ENCODE measurements at regions not wholly inside any gene's neighbourhood (a gene's known extent, or its start where the extent isn't known, plus 50 kb on each side); places are given as distances from the start of the nearest gene placed in this dataset.
"Not testable (repeated sequence)": the region's sequence is repeated elsewhere in the genome, so short reads cannot be mapped to it uniquely, and the experiment has no call there.

- Histone ChIP-seq H3K36me3 (ENCODE audit: control insufficient read depth, insufficient read depth, low read length) (no peaks in the 10 kb centered on the region), H3K9ac (ENCODE audit: low read length) (no peak overlapping the region), H4K5ac (ENCODE audit: low read length) (no peak overlapping the region), H3K79me2 (ENCODE audit: control insufficient read depth, insufficient read depth, low read length) (no peaks in the 10 kb centered on the region), H2AK5ac (ENCODE audit: low read length) (no peak overlapping the region), H3K4me1 (ENCODE audit: control insufficient read depth, low read depth, low read length) (no peaks in the 10 kb centered on the region), H4K8ac (ENCODE audit: low read depth, low read length) (no peak overlapping the region), H3K27me3 (ENCODE audit: insufficient read depth, low read length, poor library complexity) (no peaks in the 10 kb centered on the region), H3K56ac (ENCODE audit: low read length) (no peak overlapping the region), H3K4me2 (ENCODE audit: low read length) (no peak overlapping the region), H3K4me3 (ENCODE audit: low read length) (no peak overlapping the region), H2BK5ac (ENCODE audit: low read length) (no peak overlapping the region), H2BK15ac (replicated peaks; ENCODE audit: low read depth) (no peak overlapping the region), H3K79me1 (ENCODE audit: low read length) (no peaks in the 10 kb centered on the region), H3K4ac (ENCODE audit: low read depth, low read length) (no peak overlapping the region), H3K23ac (ENCODE audit: low read length) (no peak overlapping the region), H3K18ac (ENCODE audit: low read length) (no peak overlapping the region), H2BK120ac (ENCODE audit: low read depth, low read length) (no peak overlapping the region), H3K27ac (ENCODE audit: low read depth, low read length) (no peak overlapping the region)
- no peak for DNase-seq
- WGBS (ENCODE audit: extremely low coverage, insufficient coverage, low lambda C conversion rate) = no CpG with 5 or more reads among the region's 9 CpGs
Measured at GRCh38 chr10:78604286-78604685, 464.5 kb upstream of the ZMIZ1 start.

- H3K4me3 ChIP-seq (ENCODE audit: low read length) = no peak overlapping the region
- WGBS (ENCODE audit: extremely low coverage, insufficient coverage, low lambda C conversion rate) = no CpG with 5 or more reads among the region's 3 CpGs
- H3K79me2 ChIP-seq (ENCODE audit: control insufficient read depth, insufficient read depth, low read length) = no peaks in the 10 kb centered on the region
- no peak overlapping the region for H3K23ac ChIP-seq (ENCODE audit: low read length)
- H3K36me3 ChIP-seq (ENCODE audit: control insufficient read depth, insufficient read depth, low read length) = no peaks in the 10 kb centered on the region
- no peak overlapping the region for H2BK5ac ChIP-seq (ENCODE audit: low read length)
- H3K27me3 ChIP-seq (ENCODE audit: insufficient read depth, low read length, poor library complexity) = no peaks in the 10 kb centered on the region
- H3K4ac ChIP-seq (ENCODE audit: low read depth, low read length) = no peak overlapping the region
- H3K18ac ChIP-seq (ENCODE audit: low read length) = no peak overlapping the region
- H2BK15ac ChIP-seq (replicated peaks; ENCODE audit: low read depth) = no peak overlapping the region
- H3K9ac ChIP-seq (ENCODE audit: low read length) = no peak overlapping the region
- no peaks in the 10 kb centered on the region for H3K79me1 ChIP-seq (ENCODE audit: low read length)
- no peak for DNase-seq
- H3K4me1 ChIP-seq (ENCODE audit: control insufficient read depth, low read depth, low read length) = no peaks in the 10 kb centered on the region
- no peak overlapping the region for H3K4me2 ChIP-seq (ENCODE audit: low read length)
- no peak overlapping the region for H2AK5ac ChIP-seq (ENCODE audit: low read length)
- no peak overlapping the region for H4K8ac ChIP-seq (ENCODE audit: low read depth, low read length)
- no peak overlapping the region for H4K5ac ChIP-seq (ENCODE audit: low read length)
- H3K56ac ChIP-seq (ENCODE audit: low read length) = no peak overlapping the region
- H2BK120ac ChIP-seq (ENCODE audit: low read depth, low read length) = no peak overlapping the region
- H3K27ac ChIP-seq (ENCODE audit: low read depth, low read length) = no peak overlapping the region
Measured at GRCh38 chr10:78604721-78605120, 464.0 kb upstream of the ZMIZ1 start.

- H2BK15ac ChIP-seq (replicated peaks; ENCODE audit: low read depth) = no peak overlapping the region
- no peak overlapping the region for H3K23ac ChIP-seq (ENCODE audit: low read length)
- H3K79me2 ChIP-seq (ENCODE audit: control insufficient read depth, insufficient read depth, low read length) = no peaks in the 10 kb centered on the region
- H3K79me1 ChIP-seq (ENCODE audit: low read length) = no peaks in the 10 kb centered on the region
- WGBS (ENCODE audit: extremely low coverage, insufficient coverage, low lambda C conversion rate) = no CpG with 5 or more reads among the region's 4 CpGs
- no peak overlapping the region for H3K27ac ChIP-seq (ENCODE audit: low read depth, low read length)
- no peaks in the 10 kb centered on the region for H3K4me1 ChIP-seq (ENCODE audit: control insufficient read depth, low read depth, low read length)
- no peak overlapping the region for H4K8ac ChIP-seq (ENCODE audit: low read depth, low read length)
- no peak overlapping the region for H2AK5ac ChIP-seq (ENCODE audit: low read length)
- H3K4me3 ChIP-seq (ENCODE audit: low read length) = no peak overlapping the region
- H3K27me3 ChIP-seq (ENCODE audit: insufficient read depth, low read length, poor library complexity) = no peaks in the 10 kb centered on the region
- no peak overlapping the region for H2BK120ac ChIP-seq (ENCODE audit: low read depth, low read length)
- no peak overlapping the region for H3K56ac ChIP-seq (ENCODE audit: low read length)
- H3K36me3 ChIP-seq (ENCODE audit: control insufficient read depth, insufficient read depth, low read length) = no peaks in the 10 kb centered on the region
- H3K4me2 ChIP-seq (ENCODE audit: low read length) = no peak overlapping the region
- H2BK5ac ChIP-seq (ENCODE audit: low read length) = no peak overlapping the region
- DNase-seq = no peak
- H3K9ac ChIP-seq (ENCODE audit: low read length) = no peak overlapping the region
- no peak overlapping the region for H3K4ac ChIP-seq (ENCODE audit: low read depth, low read length)
- no peak overlapping the region for H4K5ac ChIP-seq (ENCODE audit: low read length)
- no peak overlapping the region for H3K18ac ChIP-seq (ENCODE audit: low read length)
Measured at GRCh38 chr10:78605800-78606350, 462.9 kb upstream of the ZMIZ1 start.

GRCh38 chr10:78606766-78607165, 462.0 kb upstream of the ZMIZ1 start:
- not testable (repeated sequence) for H4K8ac ChIP-seq (ENCODE audit: low read depth, low read length); H3K27ac ChIP-seq (ENCODE audit: low read depth, low read length); H3K4me2 ChIP-seq (ENCODE audit: low read length); H4K5ac ChIP-seq (ENCODE audit: low read length); H3K4me1 ChIP-seq (ENCODE audit: control insufficient read depth, low read depth, low read length); DNase-seq; H3K4ac ChIP-seq (ENCODE audit: low read depth, low read length); H2BK120ac ChIP-seq (ENCODE audit: low read depth, low read length); H3K27me3 ChIP-seq (ENCODE audit: insufficient read depth, low read length, poor library complexity); H3K4me3 ChIP-seq (ENCODE audit: low read length); H2BK15ac ChIP-seq (replicated peaks; ENCODE audit: low read depth); H2BK5ac ChIP-seq (ENCODE audit: low read length); H3K79me1 ChIP-seq (ENCODE audit: low read length); H3K36me3 ChIP-seq (ENCODE audit: control insufficient read depth, insufficient read depth, low read length); H3K56ac ChIP-seq (ENCODE audit: low read length); H3K9ac ChIP-seq (ENCODE audit: low read length); H3K79me2 ChIP-seq (ENCODE audit: control insufficient read depth, insufficient read depth, low read length); H3K23ac ChIP-seq (ENCODE audit: low read length); H3K18ac ChIP-seq (ENCODE audit: low read length); H2AK5ac ChIP-seq (ENCODE audit: low read length)
- WGBS (ENCODE audit: extremely low coverage, insufficient coverage, low lambda C conversion rate) = no CpG with 5 or more reads among the region's 2 CpGs

GRCh38 chr10:78609976-78610375, 458.8 kb upstream of the ZMIZ1 start:
- H3K18ac ChIP-seq (ENCODE audit: low read length) = no peak overlapping the region
- H3K4me3 ChIP-seq (ENCODE audit: low read length) = no peak overlapping the region
- H2BK15ac ChIP-seq (replicated peaks; ENCODE audit: low read depth) = no peak overlapping the region
- no peak overlapping the region for H4K8ac ChIP-seq (ENCODE audit: low read depth, low read length)
- no peak overlapping the region for H3K56ac ChIP-seq (ENCODE audit: low read length)
- no peaks in the 10 kb centered on the region for H3K27me3 ChIP-seq (ENCODE audit: insufficient read depth, low read length, poor library complexity)
- H3K4me1 ChIP-seq (ENCODE audit: control insufficient read depth, low read depth, low read length) = no peaks in the 10 kb centered on the region
- no peak overlapping the region for H3K4ac ChIP-seq (ENCODE audit: low read depth, low read length)
- no peak overlapping the region for H3K27ac ChIP-seq (ENCODE audit: low read depth, low read length)
- DNase-seq = no peak
- H3K23ac ChIP-seq (ENCODE audit: low read length) = no peak overlapping the region
- H2AK5ac ChIP-seq (ENCODE audit: low read length) = no peak overlapping the region
- no peaks in the 10 kb centered on the region for H3K36me3 ChIP-seq (ENCODE audit: control insufficient read depth, insufficient read depth, low read length)
- WGBS (ENCODE audit: extremely low coverage, insufficient coverage, low lambda C conversion rate) = no CpG with 5 or more reads among the region's 1 CpG
- no peak overlapping the region for H4K5ac ChIP-seq (ENCODE audit: low read length)
- no peak overlapping the region for H3K9ac ChIP-seq (ENCODE audit: low read length)
- H2BK120ac ChIP-seq (ENCODE audit: low read depth, low read length) = no peak overlapping the region
- no peaks in the 10 kb centered on the region for H3K79me2 ChIP-seq (ENCODE audit: control insufficient read depth, insufficient read depth, low read length)
- H3K79me1 ChIP-seq (ENCODE audit: low read length) = no peaks in the 10 kb centered on the region
- H3K4me2 ChIP-seq (ENCODE audit: low read length) = no peak overlapping the region
- H2BK5ac ChIP-seq (ENCODE audit: low read length) = no peak overlapping the region

- Histone ChIP-seq H3K4me1 (ENCODE audit: control insufficient read depth, low read depth, low read length) (no peaks in the 10 kb centered on the region), H2BK5ac (ENCODE audit: low read length) (no peak overlapping the region), H3K4me2 (ENCODE audit: low read length) (no peak overlapping the region), H4K8ac (ENCODE audit: low read depth, low read length) (no peak overlapping the region), H3K4me3 (ENCODE audit: low read length) (no peak overlapping the region), H2BK120ac (ENCODE audit: low read depth, low read length) (no peak overlapping the region), H3K27me3 (ENCODE audit: insufficient read depth, low read length, poor library complexity) (no peaks in the 10 kb centered on the region), H3K27ac (ENCODE audit: low read depth, low read length) (no peak overlapping the region), H3K79me1 (ENCODE audit: low read length) (no peaks in the 10 kb centered on the region), H3K79me2 (ENCODE audit: control insufficient read depth, insufficient read depth, low read length) (no peaks in the 10 kb centered on the region), H3K56ac (ENCODE audit: low read length) (no peak overlapping the region), H3K23ac (ENCODE audit: low read length) (no peak overlapping the region), H2BK15ac (replicated peaks; ENCODE audit: low read depth) (no peak overlapping the region), H3K18ac (ENCODE audit: low read length) (no peak overlapping the region), H2AK5ac (ENCODE audit: low read length) (no peak overlapping the region), H4K5ac (ENCODE audit: low read length) (no peak overlapping the region), H3K4ac (ENCODE audit: low read depth, low read length) (no peak overlapping the region), H3K36me3 (ENCODE audit: control insufficient read depth, insufficient read depth, low read length) (no peaks in the 10 kb centered on the region), H3K9ac (ENCODE audit: low read length) (no peak overlapping the region)
- no peak for DNase-seq
Measured at GRCh38 chr10:78613132-78613531, 455.6 kb upstream of the ZMIZ1 start.

Measured in mesendoderm (in vitro differentiated cells).